Gastroesophageal sphincter (tissue), 4 donors: ENCODE measurements at regions not wholly inside any gene's neighbourhood (a gene's known extent, or its start where the extent isn't known, plus 50 kb on each side); places are given as distances from the start of the nearest gene placed in this dataset.

Source experiments
- ATAC-seq: fragments of 150-250 bp; one replicate; pipeline ENCODE4 v1.9.1; 2016; ENCODE audit warnings: mild to moderate bottlenecking, moderate library complexity
- H3K27ac ChIP-seq, 4 donors: fragments of 200-600 bp; sonication (generic) in 3 of 4; 1 replicate in 3 of 4; 2 replicates in 1 of 4; pipeline ENCODE4 v1.5.1; 2016 to 2019
- H3K27me3 ChIP-seq: fragments of 200-600 bp; sonication (generic); one replicate; pipeline ENCODE4 v1.5.1; 2019
- H3K36me3 ChIP-seq, 2 donors: fragments of 200-600 bp; sonication (generic); one replicate each; pipeline ENCODE4 v1.5.1; 2019; ENCODE audit warnings: control low read depth in 1 of 2
- H3K4me1 ChIP-seq, 3 donors: fragments of 200-600 bp; sonication (generic); 1 replicate in 2 of 3; 2 replicates in 1 of 3; pipeline ENCODE4 v1.5.1; 2016 to 2019; ENCODE audit warnings: control low read depth in 2 of 3
- H3K4me3 ChIP-seq, 2 donors: fragments of 200-600 bp; sonication (generic); one replicate each; pipeline ENCODE4 v1.5.1; 2019; ENCODE audit warnings: mild to moderate bottlenecking in 1 of 2, moderate library complexity in 1 of 2
- H3K9me3 ChIP-seq, 3 donors: fragments of 200-600 bp; sonication (generic); one replicate each; pipeline ENCODE4 v1.5.1; 2017 to 2019; ENCODE audit warnings: control low read depth in 2 of 3
- EP300 ChIP-seq: sonication (generic); formaldehyde crosslinking; IDR thresholded peaks from one replicate; pipeline ENCODE4 v1.6.1; 2017; ENCODE audit warnings: antibody characterized with exemption, mild to moderate bottlenecking
- POLR2A ChIP-seq, 2 donors: fragments of 450-650 bp; IDR thresholded peaks; one replicate each; pipeline ENCODE4 v1.6.1; 2017; ENCODE audit warnings: antibody characterized with exemption in 2 of 2, mild to moderate bottlenecking in 2 of 2, moderate library complexity in 1 of 2
- POLR2AphosphoS5 ChIP-seq: sonication (generic); formaldehyde crosslinking; IDR thresholded peaks from one replicate; pipeline ENCODE4 v1.6.1; 2017; ENCODE audit warnings: antibody characterized with exemption
- WGBS, 2 donors: methylation state at CpG; one replicate each; pipeline ENCODE4 v1.1.5; 2018; ENCODE audit warnings: low coverage in 1 of 2; 5-methylcytosine and 5-hydroxymethylcytosine counted together
- TF ChIP-seq, protein P1 (sequence below), 4 experiments: fragments of 200-600 bp in 2 of 4; fragments of 450-650 bp in 2 of 4; sonication (generic) in 1 of 4; IDR thresholded peaks; one replicate each; pipeline ENCODE4 v1.5.1; 2017 to 2019; ENCODE audit warnings: antibody characterized with exemption in 4 of 4, mild to moderate bottlenecking in 2 of 4, moderate library complexity in 2 of 4

GRCh38 chr6:67221226-67221625 is 1413.9 kb upstream of the ADGRB3 start:
- TF ChIP-seq EP300 (no peak), POLR2A (IDR thresholded peaks at IDR 0.05) (no peak), POLR2AphosphoS5 (no peak)
- TF ChIP-seq, protein P1, sequence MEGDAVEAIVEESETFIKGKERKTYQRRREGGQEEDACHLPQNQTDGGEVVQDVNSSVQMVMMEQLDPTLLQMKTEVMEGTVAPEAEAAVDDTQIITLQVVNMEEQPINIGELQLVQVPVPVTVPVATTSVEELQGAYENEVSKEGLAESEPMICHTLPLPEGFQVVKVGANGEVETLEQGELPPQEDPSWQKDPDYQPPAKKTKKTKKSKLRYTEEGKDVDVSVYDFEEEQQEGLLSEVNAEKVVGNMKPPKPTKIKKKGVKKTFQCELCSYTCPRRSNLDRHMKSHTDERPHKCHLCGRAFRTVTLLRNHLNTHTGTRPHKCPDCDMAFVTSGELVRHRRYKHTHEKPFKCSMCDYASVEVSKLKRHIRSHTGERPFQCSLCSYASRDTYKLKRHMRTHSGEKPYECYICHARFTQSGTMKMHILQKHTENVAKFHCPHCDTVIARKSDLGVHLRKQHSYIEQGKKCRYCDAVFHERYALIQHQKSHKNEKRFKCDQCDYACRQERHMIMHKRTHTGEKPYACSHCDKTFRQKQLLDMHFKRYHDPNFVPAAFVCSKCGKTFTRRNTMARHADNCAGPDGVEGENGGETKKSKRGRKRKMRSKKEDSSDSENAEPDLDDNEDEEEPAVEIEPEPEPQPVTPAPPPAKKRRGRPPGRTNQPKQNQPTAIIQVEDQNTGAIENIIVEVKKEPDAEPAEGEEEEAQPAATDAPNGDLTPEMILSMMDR (IDR thresholded peaks at IDR 0.05): no peak
- H3K27me3 ChIP-seq: no peaks in the 10 kb centered on the region
- ATAC-seq: no peak
- no peak overlapping the region for H3K27ac ChIP-seq
- WGBS, 2 donors: 89 to 100% methylated on average over 2 to 3 of the region's 3 CpGs
- no peaks in the 10 kb centered on the region for H3K4me1 ChIP-seq
- H3K36me3 ChIP-seq: no peaks in the 10 kb centered on the region
- no peak overlapping the region for H3K4me3 ChIP-seq
- H3K9me3 ChIP-seq: no peaks in the 10 kb centered on the region

DNA sequence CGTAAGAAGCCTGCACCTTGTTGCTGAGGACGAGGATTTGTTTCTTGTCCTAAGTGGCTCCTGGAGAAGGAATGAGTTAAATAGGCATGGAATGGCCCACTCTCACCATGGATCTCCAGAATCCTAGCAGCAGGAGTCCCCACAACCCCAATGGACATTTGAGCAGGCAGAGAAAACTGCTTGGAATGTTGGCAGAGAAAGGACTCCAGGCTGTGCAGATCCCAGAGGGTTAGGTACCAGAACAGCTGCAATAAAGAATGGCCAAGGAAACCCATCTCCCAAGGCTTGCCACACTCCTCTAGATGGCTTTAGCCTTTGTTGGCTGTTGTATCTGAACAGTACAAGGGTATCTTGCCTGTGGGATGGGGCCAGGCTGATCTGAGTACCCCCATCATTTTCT is 1415.7 kb upstream of the ADGRB3 start:
- ATAC-seq: no peak
- 86 to 100% methylated on average over 1 to 2 of the region's 2 CpGs for WGBS, 2 donors
- no peaks in the 10 kb centered on the region for H3K27me3 ChIP-seq
- H3K36me3 ChIP-seq: no peaks in the 10 kb centered on the region
- H3K27ac ChIP-seq: no peak overlapping the region
- H3K9me3 ChIP-seq: no peaks in the 10 kb centered on the region
- H3K4me3 ChIP-seq: no peak overlapping the region
- no peaks in the 10 kb centered on the region for H3K4me1 ChIP-seq
- TF ChIP-seq, protein P1 (IDR thresholded peaks at IDR 0.05): no peak
- TF ChIP-seq POLR2AphosphoS5 (no peak), EP300 (no peak)

DNA sequence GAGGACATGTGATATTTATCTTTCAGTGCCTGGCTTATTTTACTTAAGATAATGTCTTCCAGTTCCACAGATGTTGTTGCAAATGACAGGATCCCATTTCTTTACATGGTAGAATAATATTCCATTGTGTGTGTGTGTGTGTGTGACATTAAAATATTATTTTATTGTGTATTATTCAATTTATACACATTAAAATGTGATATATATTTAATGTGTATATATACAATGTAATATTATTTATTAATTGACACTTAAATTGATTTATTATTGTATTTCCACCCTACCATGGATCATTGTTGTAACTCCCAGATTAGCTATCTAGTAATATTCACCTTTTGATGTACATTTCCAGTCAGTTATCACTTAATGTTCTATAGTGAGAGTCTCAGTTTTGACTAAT is 1422.5 kb upstream of the ADGRB3 start:
- no peak for ATAC-seq
- H3K4me3 ChIP-seq: no peak overlapping the region
- no peaks in the 10 kb centered on the region for H3K4me1 ChIP-seq
- no peak overlapping the region for H3K27ac ChIP-seq
- TF ChIP-seq POLR2A (IDR thresholded peaks at IDR 0.05) (no peak), EP300 (no peak), POLR2AphosphoS5 (no peak)
- TF ChIP-seq, protein P1 (IDR thresholded peaks at IDR 0.05): no peak
- no peaks in the 10 kb centered on the region for H3K27me3 ChIP-seq
- no peaks in the 10 kb centered on the region for H3K36me3 ChIP-seq
- no peaks in the 10 kb centered on the region for H3K9me3 ChIP-seq

DNA sequence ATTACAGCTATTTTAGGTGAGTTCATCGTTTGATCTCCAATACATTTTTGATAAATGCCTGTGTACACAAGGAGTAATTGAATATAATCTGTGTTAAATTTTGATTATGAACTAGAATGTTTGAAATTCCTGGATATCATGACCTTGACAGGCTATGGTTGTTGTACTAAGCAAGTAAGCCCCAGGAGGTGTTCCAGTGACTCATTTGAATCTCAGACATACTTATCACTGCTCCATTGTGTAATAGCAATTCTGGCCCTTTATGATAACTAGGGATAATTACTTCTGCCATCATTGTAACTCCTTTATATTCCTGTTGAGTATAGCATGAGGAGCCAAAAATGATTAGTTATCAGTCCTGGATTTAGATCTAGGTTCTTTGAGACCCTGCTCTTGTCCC is 1424.6 kb upstream of the ADGRB3 start:
- no peaks in the 10 kb centered on the region for H3K27me3 ChIP-seq
- H3K27ac ChIP-seq: no peak overlapping the region
- 67 to 81% methylated on average over 1 of the region's 1 CpG for WGBS, 2 donors
- H3K36me3 ChIP-seq: no peaks in the 10 kb centered on the region
- H3K4me1 ChIP-seq: no peaks in the 10 kb centered on the region
- TF ChIP-seq, protein P1 (IDR thresholded peaks at IDR 0.05): no peak
- no peak for TF ChIP-seq EP300
- TF ChIP-seq POLR2AphosphoS5: no peak
- no peak for TF ChIP-seq POLR2A (IDR thresholded peaks at IDR 0.05)
- H3K4me3 ChIP-seq: no peak overlapping the region
- no peak for ATAC-seq
- no peaks in the 10 kb centered on the region for H3K9me3 ChIP-seq

DNA sequence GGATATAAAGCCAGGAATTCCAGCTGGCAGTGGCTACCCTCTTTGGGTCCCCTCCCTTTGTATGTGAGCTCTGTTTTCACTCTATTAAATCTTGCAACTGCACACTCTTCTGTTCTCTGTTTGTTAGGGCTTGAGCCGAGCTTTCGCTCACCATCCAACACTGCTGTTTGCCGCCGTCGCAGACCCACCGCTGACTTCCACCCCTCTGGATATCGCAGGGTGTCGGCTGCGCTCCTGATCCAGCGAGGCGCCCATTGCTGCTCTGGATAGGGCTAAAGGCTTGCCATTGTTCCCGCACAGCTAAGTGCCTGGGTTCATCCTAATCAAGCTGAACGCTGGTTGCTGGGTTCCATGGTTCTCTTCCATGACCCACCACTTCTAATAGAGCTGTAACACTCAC is 1433.5 kb upstream of the ADGRB3 start:
- peaks cover 0 to 13% (median 0%) of the 10 kb centered on the region in 3 donors for H3K9me3 ChIP-seq
- TF ChIP-seq EP300 (no peak), POLR2A (IDR thresholded peaks at IDR 0.05) (no peak), POLR2AphosphoS5 (no peak)
- TF ChIP-seq, protein P1 (IDR thresholded peaks at IDR 0.05): no peak
- no peak for ATAC-seq
- no peaks in the 10 kb centered on the region for H3K4me1 ChIP-seq
- no peaks in the 10 kb centered on the region for H3K27me3 ChIP-seq
- WGBS, 2 donors: 95% methylated on average over 7 of the region's 13 CpGs; no CpG with 5 or more reads in 1 of the 2 donors
- H3K4me3 ChIP-seq: no peak overlapping the region
- no peaks in the 10 kb centered on the region for H3K36me3 ChIP-seq
- H3K27ac ChIP-seq: no peak overlapping the region
